Bone marrow (tissue), 2 donors: ENCODE measurements at regions not wholly inside any gene's neighbourhood (a gene's known extent, or its start where the extent isn't known, plus 50 kb on each side); places are given as distances from the start of the nearest gene placed in this dataset.
A peak's percentile ranks its signal among the peaks of the same experiment; 100 is the strongest.

Source experiments
- DNase-seq, 2 donors: peaks; one replicate each; lab custom pipeline; 2025; lab: John Stamatoyannopoulos, UW

DNA sequence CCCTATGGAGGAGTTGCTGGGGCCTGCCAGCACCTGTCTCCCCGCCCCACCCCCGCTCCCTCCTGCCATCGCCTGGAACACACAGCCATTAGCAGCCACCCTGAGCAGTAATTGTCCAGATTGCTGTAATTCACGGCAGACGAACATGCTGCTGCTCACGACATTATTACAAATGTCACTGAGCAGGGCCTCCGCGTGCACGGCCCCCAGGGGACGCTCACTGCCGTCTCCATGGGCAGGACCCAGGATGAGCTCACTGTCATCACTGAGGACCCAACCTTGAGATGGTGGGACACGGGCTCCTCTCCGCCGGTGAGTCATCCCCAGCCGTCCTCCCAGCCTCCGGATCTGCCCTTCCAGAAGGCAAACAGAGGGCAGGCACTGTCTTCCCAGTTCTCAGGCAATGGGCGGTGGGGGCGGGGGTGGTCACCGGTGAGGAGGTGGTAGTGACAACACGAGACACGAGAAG, 100.4 kb downstream of the RFLNA start:
- no peak for DNase-seq

DNA sequence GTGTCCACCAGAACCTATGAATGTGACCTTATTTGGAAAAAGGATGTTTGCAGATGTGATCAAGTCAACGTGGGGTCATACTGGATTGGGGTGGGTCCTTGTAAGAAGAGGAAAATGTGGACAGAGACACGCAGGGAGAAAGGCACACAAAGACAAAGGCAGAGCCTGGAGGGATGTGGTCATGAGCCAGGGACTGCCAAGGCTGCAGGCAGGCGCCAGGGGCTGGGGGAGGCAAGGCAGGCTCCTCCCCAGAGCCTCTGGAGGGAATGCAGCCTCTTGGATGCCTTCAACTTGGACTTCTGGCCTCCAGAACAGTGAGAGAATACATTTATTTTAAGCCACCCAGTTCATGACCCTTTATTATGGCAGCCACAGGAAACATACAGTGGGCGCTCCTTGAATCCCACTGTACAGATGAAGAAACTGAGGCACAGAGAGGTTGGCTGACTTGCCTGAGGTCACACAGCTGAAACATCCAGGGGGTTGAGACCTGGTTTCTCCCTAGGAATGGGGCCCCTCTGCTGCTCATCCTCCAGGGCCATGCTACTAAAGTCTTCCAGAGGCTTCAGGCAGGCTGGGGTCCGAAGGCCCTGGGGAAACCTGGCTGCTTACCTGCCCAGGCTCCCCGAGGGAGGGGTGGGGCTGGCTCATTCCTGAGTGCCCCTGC, 99.7 kb downstream of the RFLNA start:
- DNase-seq: no peak

DNA sequence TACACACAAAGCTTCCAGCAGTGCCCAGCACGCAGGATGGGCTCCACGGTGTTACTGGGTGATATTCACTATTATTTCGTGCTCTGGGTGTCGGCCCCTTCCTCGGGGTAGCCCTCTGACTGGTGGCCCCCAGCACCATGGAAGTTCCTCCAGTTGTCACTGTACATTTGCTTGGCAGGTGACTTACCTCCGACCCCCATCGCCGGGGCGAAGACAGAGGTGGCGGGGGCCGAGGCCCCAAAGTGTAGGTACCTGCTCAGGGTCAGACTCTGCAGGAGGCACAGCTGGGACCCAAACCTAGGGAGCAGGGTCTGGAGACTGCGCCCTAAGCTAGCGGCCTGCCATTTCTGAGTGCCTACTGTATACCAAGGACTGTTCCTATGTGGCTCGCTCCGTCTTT, 98.9 kb downstream of the RFLNA start:
- DNase-seq: no peak

- DNase-seq: no peak
These were observed 98.5 kb downstream of the RFLNA start for GRCh38 chr12:124393414-124393790.

- DNase-seq: no peak
These were observed 97.9 kb downstream of the RFLNA start for GRCh38 chr12:124392667-124393413.

DNA sequence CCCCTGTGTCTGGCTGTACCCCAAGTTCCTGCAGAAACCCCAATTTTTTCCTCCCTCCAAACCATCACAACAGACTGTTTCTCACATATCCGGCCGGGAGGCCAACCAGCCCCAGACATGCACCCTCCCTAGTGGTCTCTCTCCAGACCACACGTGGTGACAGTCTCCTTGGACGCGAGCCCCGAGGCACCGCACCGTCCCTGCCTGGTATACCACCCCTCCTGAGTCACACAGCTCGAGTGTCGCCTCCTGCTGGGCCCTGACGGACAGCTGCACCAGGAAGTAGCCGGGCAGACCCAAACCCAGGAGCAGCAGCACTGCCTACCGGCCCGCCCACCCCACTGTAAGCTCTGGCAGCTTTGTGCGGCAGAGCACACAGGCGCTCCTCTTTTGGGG, 97.4 kb downstream of the RFLNA start:
- peak; percentile 31 to 77 for DNase-seq

DNA sequence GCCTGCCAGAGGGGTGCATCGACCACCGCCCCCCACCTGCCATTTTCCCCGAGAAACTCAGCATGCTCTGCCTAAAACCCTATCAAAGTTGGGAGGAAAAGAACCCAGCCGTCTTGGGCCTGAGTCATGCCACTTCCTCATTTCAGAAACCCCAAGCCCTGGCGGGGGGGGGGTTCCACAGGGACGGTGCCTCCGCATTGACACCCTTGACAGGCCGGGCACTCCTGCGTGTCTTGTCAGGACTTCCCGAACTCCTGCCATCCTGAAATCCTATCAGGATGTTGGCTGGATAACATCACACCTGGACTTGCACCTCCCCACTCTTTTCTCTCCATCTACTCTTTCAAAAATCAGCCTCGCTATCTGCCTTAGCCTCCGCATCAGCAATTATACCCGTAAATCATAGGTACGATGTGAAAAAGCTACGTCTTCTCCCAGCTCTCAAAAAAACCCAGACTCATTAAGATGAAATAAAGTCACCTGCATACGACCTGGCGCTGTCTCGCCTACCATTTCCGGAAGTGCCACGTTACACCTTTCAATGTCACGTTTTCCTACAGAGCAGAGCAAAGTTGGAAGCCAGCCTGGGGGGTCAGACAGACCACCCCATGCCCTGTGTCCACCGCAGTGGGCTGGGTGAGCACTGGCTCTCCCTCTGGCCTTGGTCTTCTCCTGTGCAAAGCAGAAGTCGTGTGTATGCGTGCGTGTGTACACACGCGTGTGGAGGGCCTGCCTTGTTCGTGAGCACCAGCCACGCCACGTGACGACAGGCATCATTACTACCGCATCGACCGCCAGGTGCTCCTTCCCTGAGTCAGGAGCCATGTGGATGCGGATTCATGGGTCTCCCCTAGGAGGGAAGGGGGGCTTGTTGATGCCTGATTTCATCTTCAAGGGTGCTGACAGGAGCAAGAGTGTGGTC, 96.7 kb downstream of the RFLNA start:
- DNase-seq: peak; percentile 67 to 72

- DNase-seq: peak; percentile 11 to 47
These were observed 95.7 kb downstream of the RFLNA start for GRCh38 chr12:124390442-124391097.

- no peak for DNase-seq
These were observed 95.0 kb downstream of the RFLNA start for GRCh38 chr12:124389725-124390441.

DNA sequence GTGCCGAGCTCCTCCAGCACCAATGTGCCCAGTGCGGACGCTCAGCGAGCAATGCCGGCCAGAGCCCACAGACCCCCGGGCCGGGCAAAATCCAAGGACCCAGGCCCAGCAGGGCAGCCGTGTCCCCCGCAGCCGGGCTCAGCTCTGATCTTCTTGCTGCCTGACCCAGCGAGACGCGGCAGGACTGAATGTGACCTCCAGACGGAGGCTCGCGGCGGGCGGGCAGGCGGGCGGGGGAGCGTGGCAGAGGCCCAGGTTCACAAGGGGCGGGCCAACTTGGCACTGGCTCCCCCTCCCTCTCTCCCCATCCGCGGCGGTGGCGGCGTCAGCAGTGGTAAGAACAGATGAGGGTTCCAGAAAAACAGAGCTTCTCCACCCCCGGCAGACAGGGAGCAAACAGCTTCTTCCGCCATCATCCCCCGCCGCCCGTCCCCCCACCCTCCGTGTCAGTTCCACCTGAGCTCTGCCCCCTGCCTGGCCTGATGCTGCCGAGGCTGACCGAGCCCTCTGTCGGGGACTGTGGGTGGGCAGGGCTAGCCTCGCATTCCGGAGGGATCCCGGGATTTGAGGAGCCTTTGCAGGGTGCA, 94.3 kb downstream of the RFLNA start:
- peak; percentile 15 to 60 for DNase-seq

DNA sequence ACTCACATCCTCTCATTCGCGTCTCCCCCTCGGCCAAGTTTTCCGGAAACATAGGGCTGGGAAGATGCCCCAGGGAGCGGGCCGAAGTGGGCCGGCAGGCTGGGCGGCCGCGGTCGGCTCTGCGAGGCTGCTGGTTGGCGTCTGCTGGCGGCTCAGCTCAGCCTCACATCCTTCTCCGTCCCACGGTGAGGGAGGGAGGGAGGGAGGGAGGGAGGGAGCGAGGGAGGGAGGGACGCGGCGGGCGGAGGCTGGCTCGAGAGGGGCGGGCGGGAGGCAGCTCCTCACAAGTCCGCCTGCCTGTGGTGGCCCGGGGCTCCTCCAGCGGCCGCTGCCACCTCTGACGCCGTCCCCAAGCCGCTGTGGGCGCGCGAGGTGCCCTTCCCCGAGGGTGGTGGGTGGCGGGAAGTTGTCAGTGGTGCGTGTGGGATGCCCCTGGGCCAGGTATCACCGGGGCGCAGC, 93.8 kb downstream of the RFLNA start:
- DNase-seq: peak; percentile 8 to 60

DNA sequence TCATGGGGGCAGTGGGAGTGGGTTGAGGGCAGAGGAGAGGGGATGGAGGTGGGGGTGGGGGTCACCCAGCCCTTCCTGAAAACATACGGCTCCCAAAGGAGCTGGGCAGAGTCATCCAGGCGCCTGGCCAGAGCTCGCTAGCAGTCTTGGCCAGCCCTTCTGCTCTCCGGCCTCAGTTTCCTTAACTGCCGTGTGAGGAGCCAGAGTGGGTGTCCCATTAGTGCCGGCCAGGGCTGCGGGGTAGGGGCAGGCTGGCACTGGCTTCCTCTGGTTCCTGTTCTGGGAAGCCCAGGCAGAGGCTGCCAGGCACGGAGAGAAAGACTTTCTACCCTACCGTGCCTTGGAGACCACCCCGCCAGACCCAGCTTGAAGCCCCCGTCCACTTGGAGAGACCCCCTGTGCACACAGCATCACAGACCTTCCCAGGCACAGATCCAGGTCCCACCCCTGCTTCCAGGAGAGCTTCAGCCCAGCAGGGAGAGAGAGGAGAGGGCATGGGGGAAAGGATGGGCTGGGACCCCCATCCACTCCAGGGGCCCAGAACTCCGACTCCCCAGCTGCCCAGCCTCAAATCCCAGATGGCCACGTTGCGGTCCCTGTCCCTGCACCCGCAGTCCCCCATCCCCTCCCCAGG, 93.3 kb downstream of the RFLNA start:
- DNase-seq: no peak

GRCh38 chr12:124387528-124387911, 92.6 kb downstream of the RFLNA start:
- no peak for DNase-seq

DNA sequence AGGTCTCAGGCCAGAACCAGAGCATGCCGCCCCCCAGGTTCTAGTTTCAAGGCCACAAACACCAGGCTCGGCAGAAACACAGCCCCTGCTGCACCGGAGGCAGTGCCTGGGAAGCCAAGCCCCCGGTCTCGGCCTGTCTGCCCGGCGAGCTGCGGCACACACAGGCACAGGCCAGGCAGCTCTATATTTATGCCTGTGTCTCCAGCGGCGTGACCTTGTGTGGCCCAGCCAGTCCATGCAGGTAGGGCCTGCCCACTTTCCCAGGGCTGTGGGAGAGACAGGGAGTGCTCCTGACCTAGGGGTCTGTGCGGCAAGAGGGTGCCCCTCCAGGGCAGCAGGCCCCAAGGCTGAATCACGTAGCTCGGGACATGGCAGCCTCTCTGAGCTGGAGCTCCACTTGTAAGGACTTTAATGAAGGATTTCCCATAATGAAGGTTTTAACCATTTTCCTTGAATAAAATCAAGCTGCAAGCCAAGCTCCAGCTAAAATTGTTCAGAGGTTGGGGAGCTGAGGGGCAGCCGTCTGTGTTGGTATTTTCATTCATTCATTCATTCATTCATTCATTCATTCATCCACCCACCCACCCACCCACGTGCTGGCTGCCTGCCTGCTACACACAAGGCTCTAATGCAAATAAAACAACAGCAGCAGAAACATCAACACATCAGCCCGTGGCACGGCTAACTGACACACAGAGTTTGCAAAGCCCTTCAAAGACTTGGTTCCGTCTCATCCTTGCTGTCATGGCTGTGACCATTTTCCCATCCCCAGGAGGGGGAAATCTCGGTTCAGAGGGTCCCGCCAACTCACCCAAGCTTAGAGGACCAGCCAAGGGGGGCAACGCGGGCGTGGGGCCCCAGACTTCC, 92.0 kb downstream of the RFLNA start:
- no peak for DNase-seq

GRCh38 chr12:124386059-124386458, 91.2 kb downstream of the RFLNA start:
- no peak for DNase-seq

DNA sequence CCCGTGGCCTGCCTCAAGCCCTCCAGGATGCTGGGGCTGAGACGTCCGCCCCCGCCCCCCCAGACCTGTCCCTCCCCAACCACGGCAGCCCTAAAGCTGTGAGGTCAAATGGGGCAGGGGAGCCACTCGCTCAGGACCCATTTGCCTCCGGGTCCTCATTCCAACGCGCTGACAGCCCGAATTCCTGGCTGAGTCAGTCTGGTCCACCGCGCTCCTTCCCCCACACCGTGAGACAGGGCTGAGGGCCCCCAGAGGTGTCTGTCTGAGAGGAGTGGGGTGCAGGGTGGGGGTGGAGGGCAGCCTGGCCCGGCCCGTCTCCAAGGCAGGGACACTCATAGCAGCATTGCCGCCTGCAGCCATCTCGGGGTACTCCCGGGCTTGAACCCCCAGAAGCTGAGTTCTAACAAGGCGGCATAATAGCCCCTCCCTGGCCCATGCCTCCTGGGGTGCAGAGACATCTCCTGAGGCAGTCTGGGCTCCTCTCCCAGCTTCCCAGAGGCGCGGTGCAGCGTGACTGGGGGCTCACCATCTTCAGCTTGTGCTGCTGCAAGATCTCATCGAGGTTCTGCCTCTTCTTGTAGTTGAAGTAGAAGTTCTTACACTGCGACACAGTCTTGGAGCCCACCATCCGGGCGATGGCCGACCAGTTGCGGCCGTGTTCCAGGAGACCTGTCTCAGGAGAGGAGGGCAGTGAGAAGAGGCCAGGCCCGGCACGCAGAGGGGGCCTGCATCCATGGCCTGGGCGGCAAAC, 90.5 kb downstream of the RFLNA start:
- no peak for DNase-seq

GRCh38 chr12:124384299-124384894, 89.5 kb downstream of the RFLNA start:
- no peak for DNase-seq

- DNase-seq: no peak
These were observed 88.1 kb downstream of the RFLNA start for GRCh38 chr12:124383028-124383427.
